ENCODE measurements at regions not wholly inside any gene's neighbourhood (a gene's known extent, or its start where the extent isn't known, plus 50 kb on each side); places are given as distances from the start of the nearest gene placed in this dataset.

DNA sequence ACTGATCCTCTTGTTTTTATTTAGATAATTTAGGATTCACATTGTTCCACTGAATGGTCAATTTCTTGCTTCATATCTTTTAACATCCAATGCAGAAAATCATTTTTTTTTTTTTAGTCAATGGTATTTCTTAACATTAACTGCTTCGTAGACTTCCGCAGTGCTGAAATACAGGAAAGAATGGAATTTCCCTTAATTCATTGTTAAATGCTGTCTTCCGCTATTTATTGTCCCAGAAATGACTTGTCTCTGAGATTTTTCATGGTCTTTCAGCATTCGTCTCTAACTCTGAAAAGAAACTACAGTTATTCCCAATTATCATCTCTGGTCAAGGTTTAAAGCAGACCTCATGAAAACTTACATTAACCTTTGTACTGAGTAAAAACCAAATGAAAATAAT is 1029.1 kb upstream of the MANEA start:
- no peaks in the 10 kb centered on the region for H3K27me3 Mint-ChIP-seq (ENCODE audit: unreplicated experiment)
- H3K4me3 Mint-ChIP-seq (ENCODE audit: unreplicated experiment): no peak overlapping the region
- TF ChIP-seq, protein P1, sequence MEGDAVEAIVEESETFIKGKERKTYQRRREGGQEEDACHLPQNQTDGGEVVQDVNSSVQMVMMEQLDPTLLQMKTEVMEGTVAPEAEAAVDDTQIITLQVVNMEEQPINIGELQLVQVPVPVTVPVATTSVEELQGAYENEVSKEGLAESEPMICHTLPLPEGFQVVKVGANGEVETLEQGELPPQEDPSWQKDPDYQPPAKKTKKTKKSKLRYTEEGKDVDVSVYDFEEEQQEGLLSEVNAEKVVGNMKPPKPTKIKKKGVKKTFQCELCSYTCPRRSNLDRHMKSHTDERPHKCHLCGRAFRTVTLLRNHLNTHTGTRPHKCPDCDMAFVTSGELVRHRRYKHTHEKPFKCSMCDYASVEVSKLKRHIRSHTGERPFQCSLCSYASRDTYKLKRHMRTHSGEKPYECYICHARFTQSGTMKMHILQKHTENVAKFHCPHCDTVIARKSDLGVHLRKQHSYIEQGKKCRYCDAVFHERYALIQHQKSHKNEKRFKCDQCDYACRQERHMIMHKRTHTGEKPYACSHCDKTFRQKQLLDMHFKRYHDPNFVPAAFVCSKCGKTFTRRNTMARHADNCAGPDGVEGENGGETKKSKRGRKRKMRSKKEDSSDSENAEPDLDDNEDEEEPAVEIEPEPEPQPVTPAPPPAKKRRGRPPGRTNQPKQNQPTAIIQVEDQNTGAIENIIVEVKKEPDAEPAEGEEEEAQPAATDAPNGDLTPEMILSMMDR (IDR thresholded peaks at IDR 0.05; ENCODE audit: unreplicated experiment): no peak
- peaks cover 27% of the 10 kb centered on the region for H3K4me1 Mint-ChIP-seq (ENCODE audit: unreplicated experiment)
- DNase-seq (ENCODE audit: low spot score): no peak
- peak overlapping the region; percentile 92 for H3K27ac Mint-ChIP-seq (ENCODE audit: unreplicated experiment)
- no peaks in the 10 kb centered on the region for H3K9me3 Mint-ChIP-seq (ENCODE audit: unreplicated experiment)
- no peaks in the 10 kb centered on the region for H3K36me3 Mint-ChIP-seq (ENCODE audit: low read depth, unreplicated experiment)

DNA sequence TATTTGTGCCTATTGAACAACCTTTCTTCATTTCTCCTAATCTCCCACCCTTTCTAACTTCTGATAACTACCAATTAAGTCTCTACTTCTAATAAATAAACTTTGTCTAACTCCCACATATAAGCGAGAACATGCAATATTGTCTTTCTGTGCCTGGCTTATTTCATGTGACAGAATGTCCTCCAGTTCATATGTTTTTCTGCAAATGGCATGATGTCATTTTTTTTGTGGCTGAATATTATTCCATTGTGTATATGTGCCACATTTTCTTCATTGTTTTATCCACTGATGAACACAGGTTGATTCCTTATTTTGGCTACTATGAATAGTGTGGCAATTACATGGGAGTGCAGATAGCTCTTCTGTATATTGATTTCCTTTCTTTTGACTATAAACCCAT is 1041.5 kb upstream of the MANEA start:
- no peaks in the 10 kb centered on the region for H3K9me3 Mint-ChIP-seq (ENCODE audit: unreplicated experiment)
- H3K27ac Mint-ChIP-seq (ENCODE audit: unreplicated experiment): no peak overlapping the region
- no peak for DNase-seq (ENCODE audit: low spot score)
- TF ChIP-seq, protein P1 (IDR thresholded peaks at IDR 0.05; ENCODE audit: unreplicated experiment): no peak
- peaks cover 9% of the 10 kb centered on the region for H3K36me3 Mint-ChIP-seq (ENCODE audit: low read depth, unreplicated experiment)
- H3K4me3 Mint-ChIP-seq (ENCODE audit: unreplicated experiment): no peak overlapping the region
- H3K27me3 Mint-ChIP-seq (ENCODE audit: unreplicated experiment): peaks cover 4% of the 10 kb centered on the region
- peaks cover 2% of the 10 kb centered on the region for H3K4me1 Mint-ChIP-seq (ENCODE audit: unreplicated experiment)

DNA sequence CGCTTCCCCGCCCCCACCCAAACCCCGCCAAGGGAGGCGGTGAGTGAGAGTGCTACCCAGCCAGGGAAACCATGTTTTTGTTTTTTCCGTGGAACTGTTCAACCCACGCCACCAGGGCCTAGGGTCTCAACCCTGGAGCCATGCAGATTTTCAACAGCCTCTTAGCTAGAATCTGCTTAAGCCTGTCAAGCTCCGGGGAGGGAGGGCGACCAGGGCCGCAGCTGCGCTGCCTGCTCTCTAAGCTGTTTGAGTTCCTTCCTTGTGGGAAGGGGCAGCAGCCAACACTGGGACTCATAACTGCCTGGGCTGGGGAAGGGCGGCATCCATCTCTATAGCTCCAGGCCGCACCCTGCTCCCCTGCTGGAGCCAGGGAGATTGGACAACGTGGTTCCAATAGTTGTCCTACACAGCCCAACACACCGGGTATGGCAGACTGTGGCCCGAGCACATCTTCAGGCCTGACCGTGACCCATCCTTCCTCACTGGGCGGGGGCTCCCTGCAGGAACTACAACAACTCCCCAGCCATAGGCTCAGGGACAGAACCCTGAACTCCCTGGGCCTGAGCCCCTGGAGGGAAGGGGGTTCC is 1065.7 kb upstream of the MANEA start:
- H3K4me3 Mint-ChIP-seq (ENCODE audit: unreplicated experiment): no peak overlapping the region
- no peaks in the 10 kb centered on the region for H3K9me3 Mint-ChIP-seq (ENCODE audit: unreplicated experiment)
- no peak overlapping the region for H3K27ac Mint-ChIP-seq (ENCODE audit: unreplicated experiment)
- no peaks in the 10 kb centered on the region for H3K4me1 Mint-ChIP-seq (ENCODE audit: unreplicated experiment)
- H3K27me3 Mint-ChIP-seq (ENCODE audit: unreplicated experiment): peaks cover 1% of the 10 kb centered on the region
- DNase-seq (ENCODE audit: low spot score): no peak
- H3K36me3 Mint-ChIP-seq (ENCODE audit: low read depth, unreplicated experiment): no peaks in the 10 kb centered on the region
- TF ChIP-seq, protein P1 (IDR thresholded peaks at IDR 0.05; ENCODE audit: unreplicated experiment): no peak

DNA sequence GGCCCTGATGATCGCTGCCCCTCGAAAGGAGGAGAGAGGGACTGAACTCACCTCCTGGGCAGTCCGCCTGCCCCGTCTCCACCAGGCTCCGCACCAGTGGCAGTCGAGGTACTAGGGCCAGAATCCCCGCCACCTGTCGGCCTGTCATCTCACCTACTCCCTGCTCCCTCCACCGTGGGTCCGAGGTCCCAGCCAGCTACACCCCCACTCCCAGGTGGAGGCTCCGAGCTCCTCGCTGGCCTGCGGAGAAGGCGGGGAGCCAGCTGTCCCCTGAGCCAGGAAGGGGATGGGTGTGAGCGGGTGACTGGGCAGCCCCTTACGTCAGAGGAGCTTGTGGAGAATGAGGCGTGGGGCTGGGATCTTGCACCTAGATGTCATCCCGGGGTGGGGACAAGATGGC is 1066.5 kb upstream of the MANEA start:
- TF ChIP-seq, protein P1 (IDR thresholded peaks at IDR 0.05; ENCODE audit: unreplicated experiment): no peak
- Mint-ChIP-seq H3K36me3 (ENCODE audit: low read depth, unreplicated experiment) (no peaks in the 10 kb centered on the region), H3K27me3 (ENCODE audit: unreplicated experiment) (peaks cover 1% of the 10 kb centered on the region), H3K4me1 (ENCODE audit: unreplicated experiment) (no peaks in the 10 kb centered on the region), H3K27ac (ENCODE audit: unreplicated experiment) (no peak overlapping the region), H3K4me3 (ENCODE audit: unreplicated experiment) (no peak overlapping the region), H3K9me3 (ENCODE audit: unreplicated experiment) (no peaks in the 10 kb centered on the region)
- DNase-seq (ENCODE audit: low spot score): no peak

DNA sequence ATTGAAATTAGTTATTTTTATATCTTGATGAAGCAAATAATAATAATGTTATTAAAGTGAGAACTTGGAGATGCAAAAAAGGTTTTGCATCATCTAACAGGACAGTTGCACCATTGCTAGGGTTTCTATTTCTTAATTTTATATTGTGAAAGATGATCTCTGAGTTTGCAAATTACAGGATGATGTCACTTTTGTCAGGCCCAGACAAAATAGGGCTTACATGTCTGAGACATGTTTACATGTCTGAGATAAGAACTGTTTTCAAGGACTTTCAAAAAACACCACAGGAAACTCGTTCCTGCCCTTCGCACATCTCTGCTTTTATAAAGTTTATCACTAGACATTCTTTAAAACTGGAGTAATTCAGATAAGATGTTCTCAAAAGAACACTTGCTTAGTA is 1075.8 kb upstream of the MANEA start:
- no peak for DNase-seq (ENCODE audit: low spot score)
- TF ChIP-seq, protein P1 (IDR thresholded peaks at IDR 0.05; ENCODE audit: unreplicated experiment): no peak
- H3K9me3 Mint-ChIP-seq (ENCODE audit: unreplicated experiment): no peaks in the 10 kb centered on the region
- H3K4me1 Mint-ChIP-seq (ENCODE audit: unreplicated experiment): peaks cover 3% of the 10 kb centered on the region
- no peaks in the 10 kb centered on the region for H3K36me3 Mint-ChIP-seq (ENCODE audit: low read depth, unreplicated experiment)
- H3K27ac Mint-ChIP-seq (ENCODE audit: unreplicated experiment): no peak overlapping the region
- peaks cover 2% of the 10 kb centered on the region for H3K27me3 Mint-ChIP-seq (ENCODE audit: unreplicated experiment)
- no peak overlapping the region for H3K4me3 Mint-ChIP-seq (ENCODE audit: unreplicated experiment)

Data from endothelial cell (in vitro differentiated cells).